Activated CD8-positive, alpha-beta memory T cell treated with anti-CD3 and anti-CD28 coated beads for 36 hours (primary cell): ENCODE measurements at regions not wholly inside any gene's neighbourhood (a gene's known extent, or its start where the extent isn't known, plus 50 kb on each side); places are given as distances from the start of the nearest gene placed in this dataset.
"Not testable (repeated sequence)": the region's sequence is repeated elsewhere in the genome, so short reads cannot be mapped to it uniquely, and the experiment has no call there.

Experiments used
- CTCF ChIA-PET: fragments of 350-600 bp; sonication (Branson Sonifier 250); formaldehyde crosslinking; loops from one replicate; lab custom pipeline; 2021; ENCODE audit warnings: antibody characterized with exemption; lab: Charles Lee
- POLR2A ChIA-PET: fragments of 350-600 bp; sonication (Branson Sonifier 250); formaldehyde crosslinking; loops from one replicate; lab custom pipeline; 2021; ENCODE audit warnings: antibody characterized with exemption; lab: Charles Lee

- POLR2A ChIA-PET: no interaction called here
- CTCF ChIA-PET: no interaction called here
Observed at GRCh38 chr11:121358760-121359159, 66.2 kb downstream of the SC5D start.

- ChIA-PET POLR2A (no interaction called here), CTCF (no interaction called here)
Observed at GRCh38 chr11:121359591-121359990, 67.0 kb downstream of the SC5D start.

GRCh38 chr11:121362955-121363354 lies 70.4 kb downstream of the SC5D start:
- CTCF ChIA-PET, POLR2A ChIA-PET: not testable (repeated sequence)

- ChIA-PET POLR2A (no interaction called here), CTCF (no interaction called here)
Observed at GRCh38 chr11:121365304-121365703, 72.7 kb downstream of the SC5D start.

GRCh38 chr11:121366038-121366437 lies 73.5 kb downstream of the SC5D start:
- POLR2A ChIA-PET: no interaction called here
- CTCF ChIA-PET: no interaction called here

GRCh38 chr11:121367001-121367843 lies 74.7 kb downstream of the SC5D start:
- POLR2A ChIA-PET: interaction anchor here (0.9 kb wide), 1 partner anchor 75 kb away, joined by 4 read pairs; the partner anchor contains the start of gene SC5D
- CTCF ChIA-PET: no interaction called here

- ChIA-PET POLR2A (interaction anchor here (0.9 kb wide), 1 partner anchor 76 kb away, joined by 4 read pairs; the partner anchor contains the start of gene SC5D), CTCF (no interaction called here)
Observed at GRCh38 chr11:121367844-121368225, 75.3 kb downstream of the SC5D start.

- ChIA-PET POLR2A (no interaction called here), CTCF (no interaction called here)
Observed at GRCh38 chr11:121368364-121369240, 76.0 kb downstream of the SC5D start.

- ChIA-PET CTCF (no interaction called here), POLR2A (no interaction called here)
Observed at GRCh38 chr11:121369366-121369765, 76.8 kb downstream of the SC5D start.

- ChIA-PET CTCF (no interaction called here), POLR2A (no interaction called here)
Observed at GRCh38 chr11:121372028-121372427, 79.5 kb downstream of the SC5D start.

GRCh38 chr11:121372671-121373429 lies 79.3 kb upstream of the SORL1 start:
- ChIA-PET POLR2A (no interaction called here), CTCF (no interaction called here)

GRCh38 chr11:121374286-121374985 lies 77.7 kb upstream of the SORL1 start:
- POLR2A ChIA-PET: no interaction called here
- CTCF ChIA-PET: no interaction called here

- ChIA-PET POLR2A (no interaction called here), CTCF (no interaction called here)
Observed at GRCh38 chr11:121376130-121376529, 76.0 kb upstream of the SORL1 start.

- CTCF ChIA-PET: interaction anchor here (0.9 kb wide), 1 partner anchor 9 kb away, joined by 3 read pairs; no protein-coding TSS in a partner anchor
- POLR2A ChIA-PET: not testable (repeated sequence)
Observed at GRCh38 chr11:121379145-121379810, 72.8 kb upstream of the SORL1 start.

- ChIA-PET CTCF (no interaction called here), POLR2A (no interaction called here)
Observed at GRCh38 chr11:121383716-121384115, 68.4 kb upstream of the SORL1 start.

GRCh38 chr11:121385688-121386087 lies 66.4 kb upstream of the SORL1 start:
- ChIA-PET POLR2A (no interaction called here), CTCF (no interaction called here)
